ENCODE measurements at regions not wholly inside any gene's neighbourhood (a gene's known extent, or its start where the extent isn't known, plus 50 kb on each side); places are given as distances from the start of the nearest gene placed in this dataset.

DNA sequence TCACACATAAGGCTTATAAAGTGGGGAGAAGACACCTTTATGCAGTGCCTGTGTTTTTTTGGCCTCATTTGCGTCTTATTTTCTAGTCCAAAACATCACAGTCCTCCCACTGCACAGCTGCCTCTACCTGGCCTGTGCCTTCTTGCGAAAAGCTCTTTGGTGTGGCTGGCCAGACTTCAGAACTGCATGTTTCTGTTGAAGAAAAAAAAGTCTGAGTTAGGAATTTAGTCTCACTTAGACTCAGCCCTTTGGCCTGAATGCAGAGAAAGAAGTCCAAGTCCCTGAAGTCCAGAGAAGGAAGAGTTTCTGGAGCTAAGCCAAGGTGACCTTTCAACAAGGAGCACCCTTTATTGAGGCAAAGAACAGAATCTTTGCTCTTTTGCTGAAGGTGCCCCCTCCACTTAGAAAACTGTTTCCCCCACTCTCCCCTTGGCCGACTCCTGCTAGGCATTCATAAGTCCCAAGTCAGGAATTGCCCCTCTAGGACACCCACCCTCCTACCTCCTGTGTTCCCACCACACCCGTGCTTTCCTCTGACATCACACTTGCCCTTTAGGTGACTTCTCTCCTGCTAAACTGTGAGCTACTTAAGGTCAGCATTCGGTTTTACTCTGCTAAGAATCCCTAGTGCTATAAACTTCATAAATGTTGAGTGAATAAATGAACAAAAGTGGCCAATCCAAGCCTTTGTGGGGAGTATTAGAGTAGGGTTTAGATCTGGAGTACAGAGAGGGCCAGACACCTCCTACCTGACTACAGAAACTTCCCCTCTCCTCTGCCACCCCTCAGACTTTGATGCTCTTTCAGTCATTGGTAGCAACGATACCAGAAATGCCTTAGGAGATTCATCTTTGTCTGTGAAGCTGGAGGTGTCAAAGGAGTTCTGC, 226.8 kb downstream of the LACC1 start (continued):
- TF ChIP-seq, protein P1, sequence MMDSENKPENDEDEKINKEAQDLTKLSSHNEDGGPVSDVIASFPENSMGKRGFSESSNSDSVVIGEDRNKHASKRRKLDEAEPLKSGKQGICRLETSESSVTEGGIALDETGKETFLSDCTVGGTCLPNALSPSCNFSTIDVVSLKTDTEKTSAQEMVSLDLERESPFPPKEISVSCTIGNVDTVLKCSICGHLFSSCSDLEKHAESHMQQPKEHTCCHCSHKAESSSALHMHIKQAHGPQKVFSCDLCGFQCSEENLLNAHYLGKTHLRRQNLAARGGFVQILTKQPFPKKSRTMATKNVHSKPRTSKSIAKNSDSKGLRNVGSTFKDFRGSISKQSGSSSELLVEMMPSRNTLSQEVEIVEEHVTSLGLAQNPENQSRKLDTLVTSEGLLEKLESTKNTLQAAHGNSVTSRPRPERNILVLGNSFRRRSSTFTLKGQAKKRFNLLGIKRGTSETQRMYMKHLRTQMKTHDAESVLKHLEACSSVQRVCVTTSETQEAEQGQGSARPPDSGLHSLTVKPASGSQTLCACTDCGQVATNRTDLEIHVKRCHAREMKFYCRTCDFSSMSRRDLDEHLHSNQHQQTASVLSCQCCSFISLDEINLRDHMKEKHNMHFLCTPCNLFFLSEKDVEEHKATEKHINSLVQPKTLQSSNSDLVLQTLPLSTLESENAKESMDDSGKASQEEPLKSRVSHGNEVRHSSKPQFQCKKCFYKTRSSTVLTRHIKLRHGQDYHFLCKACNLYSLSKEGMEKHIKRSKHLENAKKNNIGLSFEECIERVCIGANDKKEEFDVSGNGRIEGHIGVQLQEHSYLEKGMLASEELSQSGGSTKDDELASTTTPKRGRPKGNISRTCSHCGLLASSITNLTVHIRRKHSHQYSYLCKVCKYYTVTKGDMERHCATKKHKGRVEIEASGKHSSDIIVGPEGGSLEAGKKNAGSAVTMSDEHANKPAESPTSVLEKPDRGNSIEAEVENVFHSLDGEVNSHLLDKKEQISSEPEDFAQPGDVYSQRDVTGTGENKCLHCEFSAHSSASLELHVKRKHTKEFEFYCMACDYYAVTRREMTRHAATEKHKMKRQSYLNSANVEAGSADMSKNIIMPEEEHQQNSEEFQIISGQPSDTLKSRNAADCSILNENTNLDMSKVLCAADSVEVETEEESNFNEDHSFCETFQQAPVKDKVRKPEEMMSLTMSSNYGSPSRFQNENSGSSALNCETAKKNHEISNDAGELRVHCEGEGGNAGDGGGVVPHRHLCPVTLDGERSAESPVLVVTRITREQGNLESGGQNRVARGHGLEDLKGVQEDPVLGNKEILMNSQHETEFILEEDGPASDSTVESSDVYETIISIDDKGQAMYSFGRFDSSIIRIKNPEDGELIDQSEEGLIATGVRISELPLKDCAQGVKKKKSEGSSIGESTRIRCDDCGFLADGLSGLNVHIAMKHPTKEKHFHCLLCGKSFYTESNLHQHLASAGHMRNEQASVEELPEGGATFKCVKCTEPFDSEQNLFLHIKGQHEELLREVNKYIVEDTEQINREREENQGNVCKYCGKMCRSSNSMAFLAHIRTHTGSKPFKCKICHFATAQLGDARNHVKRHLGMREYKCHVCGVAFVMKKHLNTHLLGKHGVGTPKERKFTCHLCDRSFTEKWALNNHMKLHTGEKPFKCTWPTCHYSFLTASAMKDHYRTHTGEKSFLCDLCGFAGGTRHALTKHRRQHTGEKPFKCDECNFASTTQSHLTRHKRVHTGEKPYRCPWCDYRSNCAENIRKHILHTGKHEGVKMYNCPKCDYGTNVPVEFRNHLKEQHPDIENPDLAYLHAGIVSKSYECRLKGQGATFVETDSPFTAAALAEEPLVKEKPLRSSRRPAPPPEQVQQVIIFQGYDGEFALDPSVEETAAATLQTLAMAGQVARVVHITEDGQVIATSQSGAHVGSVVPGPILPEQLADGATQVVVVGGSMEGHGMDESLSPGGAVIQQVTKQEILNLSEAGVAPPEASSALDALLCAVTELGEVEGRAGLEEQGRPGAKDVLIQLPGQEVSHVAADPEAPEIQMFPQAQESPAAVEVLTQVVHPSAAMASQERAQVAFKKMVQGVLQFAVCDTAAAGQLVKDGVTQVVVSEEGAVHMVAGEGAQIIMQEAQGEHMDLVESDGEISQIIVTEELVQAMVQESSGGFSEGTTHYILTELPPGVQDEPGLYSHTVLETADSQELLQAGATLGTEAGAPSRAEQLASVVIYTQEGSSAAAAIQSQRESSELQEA (CRISPR knock-in tag; IDR thresholded peaks at IDR 0.05; ENCODE audit: not compliant biosample characterization) = no peak
- TF ChIP-seq SP5 (CRISPR knock-in tag; IDR thresholded peaks at IDR 0.05; ENCODE audit: borderline replicate concordance, low read depth) = no peak
- TF ChIP-seq ZNF17 (CRISPR knock-in tag; IDR thresholded peaks at IDR 0.05) = no peak
- TF ChIP-seq, protein P2, sequence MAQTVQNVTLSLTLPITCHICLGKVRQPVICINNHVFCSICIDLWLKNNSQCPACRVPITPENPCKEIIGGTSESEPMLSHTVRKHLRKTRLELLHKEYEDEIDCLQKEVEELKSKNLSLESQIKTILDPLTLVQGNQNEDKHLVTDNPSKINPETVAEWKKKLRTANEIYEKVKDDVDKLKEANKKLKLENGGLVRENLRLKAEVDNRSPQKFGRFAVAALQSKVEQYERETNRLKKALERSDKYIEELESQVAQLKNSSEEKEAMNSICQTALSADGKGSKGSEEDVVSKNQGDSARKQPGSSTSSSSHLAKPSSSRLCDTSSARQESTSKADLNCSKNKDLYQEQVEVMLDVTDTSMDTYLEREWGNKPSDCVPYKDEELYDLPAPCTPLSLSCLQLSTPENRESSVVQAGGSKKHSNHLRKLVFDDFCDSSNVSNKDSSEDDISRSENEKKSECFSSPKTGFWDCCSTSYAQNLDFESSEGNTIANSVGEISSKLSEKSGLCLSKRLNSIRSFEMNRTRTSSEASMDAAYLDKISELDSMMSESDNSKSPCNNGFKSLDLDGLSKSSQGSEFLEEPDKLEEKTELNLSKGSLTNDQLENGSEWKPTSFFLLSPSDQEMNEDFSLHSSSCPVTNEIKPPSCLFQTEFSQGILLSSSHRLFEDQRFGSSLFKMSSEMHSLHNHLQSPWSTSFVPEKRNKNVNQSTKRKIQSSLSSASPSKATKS (CRISPR knock-in tag; IDR thresholded peaks at IDR 0.05) = no peak
- TF ChIP-seq NAIF1 (CRISPR knock-in tag; IDR thresholded peaks at IDR 0.05; ENCODE audit: borderline replicate concordance) = no peak
- no peak for TF ChIP-seq HNF4A (CRISPR knock-in tag; IDR thresholded peaks at IDR 0.05)
